Endometrium (tissue), 2 donors: ENCODE measurements at regions not wholly inside any gene's neighbourhood (a gene's known extent, or its start where the extent isn't known, plus 50 kb on each side); places are given as distances from the start of the nearest gene placed in this dataset.

Source experiments
- FAIRE-seq: peaks from 2 replicates; lab custom pipeline; 2012; peaks lifted over from hg19 to GRCh38; lab: Jason Lieb, UNC
- donor health status: control.
- donor health status: control.

DNA sequence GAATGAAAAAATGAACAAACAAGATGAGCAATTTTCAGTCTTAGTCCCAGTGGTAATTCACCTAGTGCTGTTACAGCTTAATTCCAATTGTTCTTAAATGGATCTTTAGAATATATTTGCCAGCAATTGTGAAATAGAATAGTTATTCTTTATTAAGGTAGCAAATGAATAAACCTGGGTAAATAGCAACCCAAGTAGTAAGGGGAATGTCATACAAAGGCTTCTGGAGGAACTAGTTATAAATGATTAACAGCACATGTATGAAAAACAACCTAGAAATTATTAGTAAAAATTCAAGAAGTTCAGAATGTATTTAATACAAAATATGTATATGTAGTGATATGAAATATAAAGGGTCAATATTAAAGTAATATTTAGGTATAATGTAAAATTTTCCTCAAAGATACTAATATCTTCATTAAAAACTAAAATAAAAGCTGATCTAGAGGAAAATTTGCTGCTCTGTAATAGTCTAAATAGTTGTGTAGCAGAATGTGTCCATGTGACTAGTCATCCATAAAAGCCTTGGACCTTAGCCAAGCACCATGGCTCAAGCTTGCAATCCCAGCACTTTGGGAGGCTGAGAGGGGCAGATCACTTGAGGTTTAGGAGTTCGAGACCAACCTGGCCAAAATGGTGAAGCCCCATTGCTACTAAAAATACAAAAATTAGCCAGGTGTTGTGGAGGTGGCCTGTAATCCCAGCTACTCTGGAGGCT, 535.9 kb upstream of the ATXN8OS start:
- FAIRE-seq = no peak

DNA sequence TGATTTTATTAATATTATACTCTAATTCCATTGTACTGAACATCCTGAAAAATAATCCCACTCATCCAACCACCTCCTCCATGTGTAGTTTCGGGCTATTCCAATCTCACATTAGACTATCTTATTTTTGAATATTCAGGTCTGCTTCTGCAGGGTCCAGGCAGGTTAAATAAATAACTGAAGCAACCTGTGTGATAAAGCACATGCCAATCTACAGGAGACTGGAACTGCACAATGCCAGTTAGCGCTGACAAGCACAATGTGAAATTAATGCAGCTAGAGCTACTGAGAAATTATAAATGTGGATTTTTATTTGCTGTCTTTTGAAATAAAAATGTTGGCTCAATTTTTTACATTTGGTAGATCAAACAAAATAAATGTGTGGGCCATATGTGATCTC, 540.1 kb upstream of the ATXN8OS start:
- no peak for FAIRE-seq

DNA sequence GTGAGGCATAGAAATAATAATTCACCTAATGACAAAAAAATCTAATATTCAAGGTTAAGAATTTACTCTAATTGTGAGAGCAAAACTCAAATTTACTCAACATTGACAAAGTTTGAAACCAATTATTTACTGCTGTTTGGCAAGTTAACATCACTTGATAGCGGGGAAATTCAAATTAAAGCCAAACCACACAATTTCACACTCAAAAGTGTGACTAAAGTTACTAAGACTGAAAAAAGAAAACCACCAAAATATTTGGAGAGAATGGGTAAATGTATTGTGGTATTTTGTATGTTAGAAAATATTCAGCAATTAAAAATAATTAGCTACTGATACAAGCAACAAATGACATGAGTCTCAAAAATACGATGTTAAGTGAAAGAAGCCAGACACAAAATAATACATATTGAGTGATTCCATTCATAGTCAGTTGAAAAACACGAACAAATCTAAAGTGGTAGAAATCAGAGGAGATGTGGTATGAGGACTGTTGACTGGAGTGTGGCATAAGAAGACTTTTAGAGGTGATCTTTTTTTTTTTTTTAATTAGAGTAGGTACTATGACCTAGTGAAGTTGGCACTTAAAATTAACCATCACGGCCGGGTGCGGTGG, 541.4 kb upstream of the ATXN8OS start:
- FAIRE-seq = no peak

DNA sequence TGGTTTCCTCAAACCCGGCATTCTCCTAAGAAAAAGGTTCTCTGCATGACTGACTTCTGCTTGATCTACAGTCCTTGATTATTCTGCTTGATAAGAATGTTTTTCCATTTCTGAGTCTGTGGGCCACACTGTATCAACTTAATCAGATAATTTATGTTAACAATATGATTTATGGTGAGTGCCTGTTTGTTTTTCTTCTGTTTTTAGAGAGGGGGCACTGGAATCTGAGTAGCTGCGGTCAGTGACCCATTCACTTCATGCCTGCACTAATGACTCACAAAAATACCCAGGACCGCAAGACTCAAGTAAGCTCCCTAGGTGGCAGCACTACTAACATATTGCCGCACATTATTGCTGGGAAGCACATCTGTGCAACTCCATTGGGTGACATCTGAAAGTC, 542.3 kb upstream of the ATXN8OS start:
- FAIRE-seq = no peak

DNA sequence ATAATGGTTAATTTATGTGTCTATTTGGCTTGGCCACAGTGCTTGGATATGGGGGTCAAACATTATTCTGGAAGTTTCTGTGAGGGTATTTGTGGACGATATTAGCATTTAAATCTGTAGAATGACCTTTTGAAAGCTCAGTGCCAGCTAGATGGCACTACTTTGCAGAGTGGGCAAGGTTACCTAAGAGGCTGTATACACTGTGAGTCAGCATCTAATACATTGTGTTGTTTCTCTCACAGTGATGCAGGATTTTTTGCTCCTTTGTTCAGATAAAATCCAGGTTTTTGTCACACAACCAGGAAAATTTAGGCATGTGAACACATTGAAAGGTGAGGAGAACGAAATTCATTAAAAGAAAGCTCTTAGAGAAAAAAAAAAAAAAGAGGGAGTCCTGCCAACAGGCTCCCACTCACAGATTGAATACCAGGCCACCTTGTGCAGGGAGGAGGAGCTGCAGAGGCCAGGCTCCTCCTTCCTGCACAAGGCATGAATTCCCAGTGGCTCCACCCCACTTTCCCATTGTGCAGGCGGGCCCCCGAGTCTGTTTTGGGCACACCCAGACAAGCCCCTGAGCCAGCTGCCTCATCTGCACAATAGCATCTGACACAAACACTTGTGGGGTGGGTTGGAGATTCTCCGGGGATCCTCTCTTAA, 551.0 kb upstream of the ATXN8OS start:
- no peak for FAIRE-seq

DNA sequence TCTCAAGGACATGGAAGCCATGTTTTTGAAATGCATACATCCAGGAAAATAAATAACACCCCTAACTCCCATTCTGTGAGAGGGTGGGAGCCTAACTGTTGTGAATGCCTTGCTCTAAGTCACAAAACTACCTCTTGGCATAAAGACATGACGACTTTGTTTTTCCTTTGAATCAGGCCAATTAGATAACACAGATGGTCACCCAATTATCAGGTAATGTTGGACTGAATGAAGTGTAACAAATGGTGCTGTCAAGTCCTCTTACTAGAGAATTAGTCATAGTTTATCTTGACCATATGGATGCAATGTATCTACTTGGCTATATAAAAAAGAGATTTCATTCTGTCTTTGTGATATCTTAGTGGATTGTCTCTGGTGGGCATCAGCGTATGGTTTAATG, 553.6 kb upstream of the ATXN8OS start:
- no peak for FAIRE-seq

DNA sequence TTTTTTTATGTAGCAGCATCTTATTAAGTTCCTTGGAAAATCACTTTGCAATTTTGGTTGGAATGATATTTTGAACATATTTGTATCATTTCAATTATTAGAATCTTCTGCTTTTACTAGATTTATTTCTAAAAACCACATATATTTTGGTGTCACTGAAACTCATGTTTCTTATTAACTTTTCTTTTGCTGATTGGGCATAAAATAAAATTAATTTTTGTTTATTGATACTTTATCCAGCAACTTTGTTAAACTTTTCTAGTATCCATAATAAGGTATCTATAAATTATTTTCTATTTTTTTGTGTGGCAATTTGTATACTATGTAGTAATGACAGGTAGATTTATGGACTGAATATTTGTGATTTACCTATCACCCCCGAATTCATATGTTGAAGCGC, 556.4 kb upstream of the ATXN8OS start:
- no peak for FAIRE-seq

DNA sequence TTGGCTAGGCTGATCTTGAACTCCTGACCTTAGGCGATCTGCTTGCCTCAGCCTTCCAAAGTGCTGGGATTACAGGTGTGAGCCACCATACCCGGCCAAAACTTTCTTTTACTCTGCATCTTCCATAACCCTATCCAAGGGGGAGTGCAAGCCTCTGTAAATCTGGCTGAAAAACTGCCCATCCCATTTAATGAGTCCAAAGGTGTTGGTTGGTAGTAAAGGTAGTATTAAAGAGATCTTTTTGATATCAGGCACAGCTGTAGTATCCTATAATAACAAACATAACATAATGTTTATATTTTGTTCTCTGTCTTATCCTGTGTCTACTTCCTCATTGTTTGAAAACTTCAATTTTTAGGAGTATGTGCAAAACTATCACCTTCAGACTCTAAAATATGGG, 559.8 kb upstream of the ATXN8OS start:
- no peak for FAIRE-seq

DNA sequence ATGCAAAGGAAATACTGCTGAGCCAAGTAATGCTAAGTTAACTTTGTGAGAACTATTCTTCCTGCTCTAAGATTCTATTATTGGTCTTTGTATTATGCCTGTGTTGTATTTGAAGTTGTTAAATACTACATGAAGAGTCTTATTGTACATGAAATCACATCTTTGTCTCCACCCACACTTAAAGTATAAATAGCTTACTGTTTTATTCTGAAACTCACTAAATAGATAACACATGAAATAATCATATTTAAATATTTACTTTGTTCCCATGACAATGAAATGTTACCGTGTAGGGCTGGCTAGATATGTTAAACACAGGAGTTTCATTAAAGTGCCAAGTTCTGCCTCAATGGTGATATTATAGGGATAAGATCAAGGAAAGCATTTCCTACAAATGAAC, 562.1 kb upstream of the ATXN8OS start:
- no peak for FAIRE-seq

DNA sequence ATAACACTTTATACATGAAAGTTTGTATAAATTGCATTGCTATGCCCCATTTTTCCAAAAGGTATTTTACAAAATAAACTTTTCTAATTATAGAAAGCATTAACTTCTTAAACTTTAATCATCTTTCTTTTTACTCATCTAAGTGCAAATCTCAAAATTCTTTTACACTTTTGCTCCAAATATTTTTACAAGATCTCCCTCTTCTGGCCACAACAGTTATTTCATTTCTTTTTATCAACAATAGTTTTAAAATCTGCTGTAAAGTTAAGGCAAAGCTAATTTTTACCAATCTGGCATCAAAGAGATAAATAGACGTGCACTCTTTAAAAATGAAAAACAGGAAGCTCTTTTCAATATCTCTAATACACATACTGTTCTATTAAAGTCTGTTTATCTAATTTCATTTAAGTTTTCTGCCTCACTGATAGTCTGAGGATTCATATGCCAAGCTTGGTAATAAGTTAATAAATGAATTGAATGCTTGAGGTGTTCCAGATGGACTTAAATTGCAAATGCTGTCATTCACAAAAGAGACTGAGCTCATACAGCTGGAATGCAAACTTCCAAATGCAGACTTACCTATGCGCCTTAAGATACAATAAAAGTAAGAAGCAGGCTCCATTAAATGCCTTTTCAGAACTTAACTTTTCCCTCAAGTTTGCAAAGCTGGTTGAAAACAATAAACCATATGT, 583.0 kb upstream of the ATXN8OS start:
- peak; percentile 93 for FAIRE-seq

DNA sequence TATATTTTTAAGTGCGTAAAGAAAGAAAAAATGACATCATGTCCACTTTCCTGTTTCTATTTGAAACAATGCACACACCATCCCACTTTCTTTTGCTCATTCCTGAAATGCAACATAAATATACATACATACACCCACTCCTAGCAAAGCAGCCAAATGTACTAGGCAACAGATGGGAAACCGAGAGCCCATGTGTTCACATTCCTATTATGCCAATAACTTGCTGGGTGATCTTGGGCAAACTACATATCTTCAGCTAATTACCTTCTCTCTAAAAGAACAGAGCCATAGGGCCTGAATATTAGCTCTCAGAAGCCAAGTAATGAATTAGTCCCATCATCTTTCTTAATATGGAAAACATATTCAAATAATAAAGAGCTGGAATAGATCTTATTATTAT, 610.6 kb upstream of the ATXN8OS start:
- no peak for FAIRE-seq

DNA sequence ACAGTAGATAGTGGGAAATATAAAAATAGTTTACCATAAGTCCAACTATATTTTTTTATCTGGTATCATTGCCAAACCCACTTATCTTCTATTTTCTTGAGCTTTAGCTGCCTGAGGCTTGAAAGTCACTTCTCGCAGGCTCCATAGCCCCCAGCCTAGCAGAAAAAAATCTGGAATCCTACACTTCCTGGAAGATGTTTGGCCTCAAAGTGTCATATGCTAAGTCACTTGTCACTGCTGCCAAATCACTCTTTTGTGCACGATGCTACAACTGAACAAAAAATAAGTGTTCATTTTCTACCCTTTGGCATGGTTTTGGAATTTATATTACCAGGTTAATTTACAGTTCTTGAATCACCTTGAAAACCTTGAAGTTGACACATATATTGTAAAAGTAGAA, 612.5 kb upstream of the ATXN8OS start:
- no peak for FAIRE-seq

DNA sequence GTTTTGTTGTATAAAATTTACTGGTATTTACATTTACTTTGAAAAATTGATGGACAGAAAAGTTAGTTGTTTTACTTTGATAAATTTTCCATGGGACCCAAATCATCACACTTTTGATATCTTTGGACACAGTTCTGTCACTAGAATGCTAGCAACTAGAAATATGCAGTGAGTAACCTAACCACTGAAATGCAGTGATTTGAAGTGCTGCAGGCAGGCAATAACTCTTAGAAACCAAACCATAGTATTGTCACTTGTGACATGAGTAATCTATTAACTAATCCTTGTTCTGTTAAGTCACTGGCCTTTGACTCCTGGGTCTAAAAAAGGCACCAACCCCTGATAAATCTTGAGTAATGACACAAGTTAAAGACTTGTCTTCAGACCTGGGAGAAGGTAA, 620.0 kb upstream of the ATXN8OS start:
- FAIRE-seq = no peak

DNA sequence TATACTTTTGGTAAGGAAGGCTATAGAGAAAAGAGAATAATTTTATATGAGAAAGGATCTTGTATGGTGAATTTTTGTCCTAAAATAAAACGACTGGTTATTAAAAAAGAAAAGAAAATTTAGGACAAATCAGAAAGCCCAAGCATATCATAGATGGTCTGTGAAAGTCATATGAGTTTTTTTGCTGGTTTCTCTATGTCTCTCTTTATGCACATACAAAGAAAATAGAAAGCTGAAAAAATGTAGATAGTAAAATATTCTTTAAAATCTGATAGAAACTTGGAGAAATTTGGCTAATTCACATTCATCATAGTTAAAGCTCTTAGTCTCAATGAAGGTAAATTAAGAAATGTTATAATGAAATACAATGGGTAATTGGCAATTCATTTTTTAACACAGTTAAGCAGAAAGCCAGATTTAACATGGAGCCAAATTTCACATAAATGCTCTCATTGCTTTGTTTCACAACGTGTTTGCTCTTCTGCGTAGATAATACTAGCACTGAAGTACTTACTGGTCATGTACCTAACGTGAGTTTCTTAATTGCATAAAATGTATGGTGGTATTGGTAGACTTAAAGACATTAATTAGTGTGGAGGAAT, 621.5 kb upstream of the ATXN8OS start:
- FAIRE-seq = no peak

DNA sequence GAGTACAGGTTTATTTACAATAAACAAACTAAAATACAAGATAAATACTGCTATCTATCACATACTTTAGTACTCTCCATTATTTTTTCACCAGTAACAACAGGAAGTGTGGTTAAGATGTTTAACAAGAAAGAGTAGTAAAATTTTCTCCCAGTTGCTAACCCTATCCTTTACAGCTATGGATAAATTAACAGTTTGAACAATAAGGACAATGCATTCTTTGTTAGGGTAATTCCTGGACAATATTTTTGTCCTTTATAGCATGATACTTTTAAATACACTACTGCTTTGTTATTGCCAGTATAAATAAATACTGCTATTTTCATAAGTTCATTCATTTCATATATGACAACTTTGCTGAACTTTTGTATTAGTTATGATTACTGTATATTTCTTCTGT, 630.2 kb upstream of the ATXN8OS start:
- no peak for FAIRE-seq

DNA sequence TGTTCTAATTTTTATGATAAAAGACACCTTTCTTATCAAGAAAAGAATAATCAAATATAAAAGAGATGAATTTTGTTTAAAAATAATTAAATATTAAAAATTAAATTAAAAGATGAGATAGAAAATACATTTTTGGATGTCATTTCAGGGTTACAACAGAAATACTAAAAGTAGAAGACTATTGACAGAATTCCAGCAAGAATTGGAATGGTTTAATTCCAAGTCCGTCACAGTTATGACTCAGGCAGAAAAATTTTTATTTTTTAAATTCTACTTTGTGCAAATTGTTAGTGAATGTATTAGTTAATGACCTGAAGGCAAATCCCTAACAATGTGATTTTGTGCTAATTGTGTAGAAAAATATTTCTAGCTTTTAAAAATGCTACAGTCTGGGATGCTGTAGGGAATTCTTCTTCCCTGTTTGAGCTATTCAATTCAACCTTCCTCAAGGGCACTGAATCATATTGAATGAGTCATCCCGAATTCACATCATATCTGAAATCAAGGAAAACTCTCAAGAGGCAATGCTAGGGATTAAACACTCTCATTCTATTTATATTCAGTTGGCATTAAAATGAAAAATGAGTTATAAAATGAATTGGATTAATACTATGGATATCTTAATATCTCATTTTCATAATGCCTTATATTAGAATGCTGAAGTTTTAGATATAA, 633.5 kb upstream of the ATXN8OS start:
- no peak for FAIRE-seq

DNA sequence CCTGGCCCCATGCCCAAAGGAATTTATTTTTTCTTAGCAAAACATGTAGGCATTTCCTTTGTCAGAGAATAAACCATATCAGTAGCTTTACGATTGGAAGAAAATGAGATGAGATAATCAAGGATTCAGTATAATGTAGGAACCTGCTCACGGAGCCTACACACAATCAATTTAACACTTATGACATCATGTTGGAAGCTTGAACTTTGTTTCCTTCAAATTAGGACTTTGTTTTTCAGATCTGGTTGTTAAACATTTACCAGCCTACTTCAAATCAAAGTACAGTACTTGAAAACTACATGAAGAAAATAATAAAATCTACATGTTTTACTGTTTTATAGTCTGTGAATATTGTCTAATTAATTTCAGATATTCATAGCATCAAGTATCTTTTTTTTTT, 639.0 kb upstream of the ATXN8OS start:
- FAIRE-seq = no peak

DNA sequence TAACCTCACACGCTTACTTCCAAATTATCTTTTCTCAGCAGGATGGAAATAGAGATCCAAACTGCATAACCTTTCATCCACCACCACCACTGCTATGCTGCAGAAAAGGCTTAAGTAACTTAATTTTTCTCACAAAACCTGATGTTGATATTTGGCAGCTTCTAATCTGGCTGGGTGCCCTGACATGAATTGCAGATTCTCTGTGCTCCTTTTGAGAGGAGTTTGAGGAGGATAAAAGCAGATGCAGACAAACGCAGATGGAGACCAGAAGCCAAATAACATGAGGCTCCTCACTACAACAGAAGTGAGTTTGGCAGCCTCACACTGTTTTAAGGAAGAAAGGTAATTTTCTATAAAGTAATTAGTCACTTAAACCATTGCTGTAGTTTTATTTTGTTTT, 646.2 kb upstream of the ATXN8OS start:
- FAIRE-seq = peak; percentile 92

DNA sequence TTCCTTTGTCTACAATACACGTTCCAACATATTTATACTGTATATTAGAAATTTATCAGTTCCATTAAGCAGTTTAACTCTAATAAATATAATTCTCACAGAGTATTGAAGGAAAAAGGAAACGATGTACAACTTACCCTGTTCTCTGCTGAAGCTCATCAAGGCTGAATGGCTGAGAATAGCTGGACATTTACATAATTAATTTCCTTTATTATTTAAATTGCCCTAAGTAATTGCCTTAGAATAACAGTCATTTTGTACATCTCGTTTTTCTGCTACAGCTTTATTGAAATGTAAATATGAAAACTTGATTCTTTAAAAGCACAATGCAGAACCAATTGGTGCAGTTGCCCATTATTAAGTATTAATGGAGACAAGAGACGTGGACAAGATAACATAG, 648.3 kb upstream of the ATXN8OS start:
- FAIRE-seq = no peak

DNA sequence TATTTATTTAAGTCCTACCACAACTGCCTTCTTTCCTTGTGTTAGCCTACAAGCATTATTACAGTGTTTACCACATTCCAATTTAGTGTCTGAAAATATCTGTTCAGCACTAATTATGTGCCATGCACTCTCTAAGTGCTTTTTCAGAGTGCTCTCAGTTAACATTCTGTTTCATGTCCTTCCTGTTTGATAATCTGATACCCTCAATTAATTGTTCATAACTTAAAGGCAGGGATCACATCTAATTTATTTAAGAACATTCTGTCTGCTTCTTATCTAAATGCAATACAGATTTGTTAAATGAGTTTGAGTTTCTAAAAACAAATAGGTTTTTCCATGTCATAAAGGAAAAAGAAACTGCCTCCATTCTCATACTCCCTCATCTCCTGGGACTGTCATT, 649.6 kb upstream of the ATXN8OS start:
- no peak for FAIRE-seq

DNA sequence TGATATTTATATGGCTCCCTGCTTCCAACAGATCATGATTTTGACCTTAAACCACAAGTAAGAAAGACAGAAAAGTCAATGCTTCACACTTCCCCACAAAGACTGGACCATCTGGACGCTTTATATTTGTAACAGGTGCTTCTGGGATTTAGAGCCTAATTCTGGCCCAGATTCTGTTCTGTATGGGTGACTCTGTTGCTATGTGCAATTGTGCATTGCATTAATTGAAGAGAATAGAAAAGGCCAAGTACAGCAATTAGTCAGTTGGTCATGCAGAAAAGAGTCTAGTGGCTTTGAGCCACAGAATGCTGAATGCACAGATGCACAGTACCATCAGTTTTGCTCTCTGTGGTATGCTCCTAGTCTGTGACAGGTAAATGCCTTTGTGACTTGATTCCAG, 657.4 kb upstream of the ATXN8OS start:
- no peak for FAIRE-seq

DNA sequence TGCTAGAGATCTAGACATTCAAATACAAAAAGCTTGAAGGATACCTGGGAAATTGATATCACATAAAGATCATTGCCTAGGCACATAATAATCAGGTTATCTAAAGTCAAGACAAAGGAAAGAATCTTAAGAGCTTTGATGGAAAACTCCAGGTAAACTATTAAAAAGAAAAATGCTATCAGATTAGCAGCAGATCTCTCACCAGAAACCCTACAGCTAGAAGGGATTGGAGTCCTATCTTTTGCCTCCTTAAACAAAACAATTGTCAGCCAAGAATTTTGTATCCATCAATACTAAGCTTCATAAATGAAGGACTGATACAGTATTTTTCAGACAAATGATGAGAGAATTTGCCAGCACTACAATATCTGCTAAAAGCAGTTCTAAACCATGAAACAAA, 682.4 kb upstream of the ATXN8OS start:
- FAIRE-seq = no peak
